Right lobe of liver (tissue), 6 donors: ENCODE measurements at regions not wholly inside any gene's neighbourhood (a gene's known extent, or its start where the extent isn't known, plus 50 kb on each side); places are given as distances from the start of the nearest gene placed in this dataset.

Source experiments
- ATAC-seq, 4 donors: fragments of 200-7000 bp; cut with Tn5 transposase; one replicate each; pipeline ENCODE4 v1.9.1; 2020; ENCODE audit warnings: mild to moderate bottlenecking in 4 of 4, moderate library complexity in 4 of 4
- DNase-seq, 3 donors: peaks; one replicate each; pipeline ENCODE4 v3.0.0-alpha.2; 2020
- H3K27ac ChIP-seq, 3 donors: fragments of 200-600 bp; one replicate each; pipeline ENCODE4 v1.8.0; 2022
- H3K27me3 ChIP-seq, 2 donors: fragments of 200-600 bp; one replicate each; pipeline ENCODE4 v1.8.0; 2022
- H3K36me3 ChIP-seq, 4 donors: fragments of 200-600 bp; sonication (generic) in 1 of 4; one replicate each; pipeline versions ENCODE4 v1.5.1 to v1.8.0; 2017 to 2022; ENCODE audit warnings: control low read depth in 1 of 4
- H3K4me1 ChIP-seq, 4 donors: fragments of 200-600 bp; sonication (generic) in 1 of 4; one replicate each; pipeline versions ENCODE4 v1.5.1 to v1.8.0; 2017 to 2022; ENCODE audit warnings: control low read depth in 1 of 4
- H3K4me3 ChIP-seq, 3 donors: fragments of 200-600 bp; one replicate each; pipeline ENCODE4 v1.8.0; 2022
- H3K9me3 ChIP-seq, 4 donors: fragments of 200-600 bp; sonication (generic) in 1 of 4; one replicate each; pipeline versions ENCODE4 v1.5.1 to v1.8.0; 2017 to 2022; ENCODE audit warnings: control low read depth in 1 of 4
- POLR2A ChIP-seq: fragments of 450-650 bp; IDR thresholded peaks from one replicate; pipeline ENCODE4 v1.6.1; 2017; ENCODE audit warnings: antibody characterized with exemption, mild to moderate bottlenecking
- WGBS: methylation state at CpG from one replicate; pipeline ENCODE4 v1.1.6; 2018; ENCODE audit warnings: low coverage, low lambda C conversion rate; ENCODE audit not compliant: insufficient coverage; ENCODE audit errors: missing lambda C conversion rate; 5-methylcytosine and 5-hydroxymethylcytosine counted together
- intact Hi-C, 2 donors: fragments of 100-400 bp; cut with DNase I; formaldehyde crosslinking; loops; one replicate each; pipeline versions ENCODE4 v1.11.2 to v1.14.1; 2022
- TF ChIP-seq, protein P1 (sequence below), 4 donors: fragments of 200-600 bp in 3 of 4; fragments of 450-650 bp in 1 of 4; IDR thresholded peaks; one replicate each; pipeline versions ENCODE4 v1.5.1 to v1.8.0; 2016 to 2022; ENCODE audit warnings: antibody characterized with exemption in 4 of 4, mild to moderate bottlenecking in 2 of 4
- donor health status: DM: no; HTN: yes; CAD: no.
- donor health status: DM: no; HTN: no; CAD: no.
- donor health status: DM: no; HTN: no; CAD: no.
- donor health status: DM: no; HTN: yes; CAD: no.
- donor health status: DM: no; HTN: yes; CAD: no.

GRCh38 chr3:68315546-68315945 lies 616.8 kb downstream of the TAFA4 start:
- no peak overlapping the region for H3K27ac ChIP-seq
- intact Hi-C loops, result no loop called here
- no peaks in the 10 kb centered on the region for H3K36me3 ChIP-seq
- no peaks in the 10 kb centered on the region for H3K27me3 ChIP-seq
- TF ChIP-seq POLR2A, result no peak
- TF ChIP-seq, protein P1, sequence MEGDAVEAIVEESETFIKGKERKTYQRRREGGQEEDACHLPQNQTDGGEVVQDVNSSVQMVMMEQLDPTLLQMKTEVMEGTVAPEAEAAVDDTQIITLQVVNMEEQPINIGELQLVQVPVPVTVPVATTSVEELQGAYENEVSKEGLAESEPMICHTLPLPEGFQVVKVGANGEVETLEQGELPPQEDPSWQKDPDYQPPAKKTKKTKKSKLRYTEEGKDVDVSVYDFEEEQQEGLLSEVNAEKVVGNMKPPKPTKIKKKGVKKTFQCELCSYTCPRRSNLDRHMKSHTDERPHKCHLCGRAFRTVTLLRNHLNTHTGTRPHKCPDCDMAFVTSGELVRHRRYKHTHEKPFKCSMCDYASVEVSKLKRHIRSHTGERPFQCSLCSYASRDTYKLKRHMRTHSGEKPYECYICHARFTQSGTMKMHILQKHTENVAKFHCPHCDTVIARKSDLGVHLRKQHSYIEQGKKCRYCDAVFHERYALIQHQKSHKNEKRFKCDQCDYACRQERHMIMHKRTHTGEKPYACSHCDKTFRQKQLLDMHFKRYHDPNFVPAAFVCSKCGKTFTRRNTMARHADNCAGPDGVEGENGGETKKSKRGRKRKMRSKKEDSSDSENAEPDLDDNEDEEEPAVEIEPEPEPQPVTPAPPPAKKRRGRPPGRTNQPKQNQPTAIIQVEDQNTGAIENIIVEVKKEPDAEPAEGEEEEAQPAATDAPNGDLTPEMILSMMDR (IDR thresholded peaks at IDR 0.05), result no peak
- WGBS, result 29% methylated on average over 1 of the region's 1 CpG
- H3K4me3 ChIP-seq, result no peak overlapping the region
- no peak for ATAC-seq
- no peak for DNase-seq
- H3K4me1 ChIP-seq, result no peaks in the 10 kb centered on the region
- H3K9me3 ChIP-seq, result no peaks in the 10 kb centered on the region

GRCh38 chr3:68306571-68306970 lies 625.8 kb downstream of the TAFA4 start:
- WGBS, result 50% methylated on average over 1 of the region's 2 CpGs
- Histone ChIP-seq H3K27ac (no peak overlapping the region), H3K9me3 (no peaks in the 10 kb centered on the region), H3K4me3 (no peak overlapping the region), H3K4me1 (no peaks in the 10 kb centered on the region), H3K27me3 (no peaks in the 10 kb centered on the region), H3K36me3 (no peaks in the 10 kb centered on the region)
- DNase-seq (no peak), ATAC-seq (peak in 1 of 4 donors; percentile 29)
- intact Hi-C loops, result no loop called here
- TF ChIP-seq POLR2A, result no peak
- TF ChIP-seq, protein P1 (IDR thresholded peaks at IDR 0.05), result no peak

DNA sequence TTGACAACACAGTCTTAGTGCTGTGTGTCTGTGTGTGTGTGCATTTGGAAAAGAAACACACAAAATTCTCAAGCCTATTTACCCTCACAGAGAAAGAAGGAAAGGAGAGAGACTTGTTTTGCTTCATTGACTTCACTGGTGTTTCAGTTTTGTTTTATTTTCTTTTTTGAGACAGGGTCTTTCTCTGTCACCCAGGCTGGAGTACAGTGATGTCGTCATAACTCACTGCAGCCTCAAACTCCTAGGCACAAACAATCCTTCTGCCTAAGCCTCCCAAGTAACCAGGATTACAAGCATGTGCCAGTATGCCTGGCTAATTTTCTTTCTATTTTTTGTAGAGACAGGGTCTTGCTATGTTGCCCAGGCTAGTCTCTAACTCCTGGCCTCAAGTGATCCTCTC lies 636.9 kb downstream of the TAFA4 start:
- DNase-seq (no peak), ATAC-seq (no peak)
- WGBS, result 100% methylated on average over 1 of the region's 1 CpG
- TF ChIP-seq, protein P1 (IDR thresholded peaks at IDR 0.05), result no peak
- no peak for TF ChIP-seq POLR2A
- H3K4me1 ChIP-seq, result no peaks in the 10 kb centered on the region
- H3K4me3 ChIP-seq, result no peak overlapping the region
- intact Hi-C loops, result no loop called here
- no peaks in the 10 kb centered on the region for H3K36me3 ChIP-seq
- H3K27ac ChIP-seq, result no peak overlapping the region
- no peaks in the 10 kb centered on the region for H3K9me3 ChIP-seq
- H3K27me3 ChIP-seq, result no peaks in the 10 kb centered on the region

DNA sequence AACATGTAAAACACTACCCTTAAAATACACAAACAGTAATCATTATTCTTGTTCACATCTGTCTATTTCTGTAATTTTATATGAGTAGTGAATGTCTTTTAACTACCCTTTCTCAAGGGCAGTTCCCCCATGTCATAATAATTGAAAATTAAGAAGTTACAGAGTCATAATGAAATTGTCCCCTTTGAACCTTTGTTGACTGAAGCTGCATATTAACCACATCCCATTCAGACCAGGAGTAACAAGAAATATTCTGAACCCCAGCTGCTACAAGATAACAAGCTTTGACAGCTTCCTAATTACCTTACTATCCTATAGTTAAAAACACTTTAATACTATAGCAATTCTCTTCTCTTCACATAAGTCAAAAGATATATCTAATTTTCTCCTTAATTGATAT lies 635.9 kb upstream of the SUCLG2 start:
- ATAC-seq (no peak), DNase-seq (no peak)
- TF ChIP-seq POLR2A, result no peak
- TF ChIP-seq, protein P1 (IDR thresholded peaks at IDR 0.05), result no peak
- no peaks in the 10 kb centered on the region for H3K9me3 ChIP-seq
- no peaks in the 10 kb centered on the region for H3K36me3 ChIP-seq
- H3K27me3 ChIP-seq, result no peaks in the 10 kb centered on the region
- H3K4me1 ChIP-seq, result no peaks in the 10 kb centered on the region
- H3K27ac ChIP-seq, result no peak overlapping the region
- H3K4me3 ChIP-seq, result no peak overlapping the region
- intact Hi-C loops, result no loop called here

GRCh38 chr3:68288085-68288484 lies 633.7 kb upstream of the SUCLG2 start:
- no peaks in the 10 kb centered on the region for H3K27me3 ChIP-seq
- no peaks in the 10 kb centered on the region for H3K36me3 ChIP-seq
- H3K27ac ChIP-seq, result no peak overlapping the region
- H3K4me3 ChIP-seq, result no peak overlapping the region
- intact Hi-C loops, result no loop called here
- no peak for DNase-seq
- H3K4me1 ChIP-seq, result no peaks in the 10 kb centered on the region
- H3K9me3 ChIP-seq, result no peaks in the 10 kb centered on the region
- 87% methylated on average over 8 of the region's 8 CpGs for WGBS
- TF ChIP-seq, protein P1 (IDR thresholded peaks at IDR 0.05), result no peak
- no peak for TF ChIP-seq POLR2A
- ATAC-seq, result no peak
